CD14-positive monocyte (primary cell): ENCODE measurements at regions not wholly inside any gene's neighbourhood (a gene's known extent, or its start where the extent isn't known, plus 50 kb on each side); places are given as distances from the start of the nearest gene placed in this dataset.
A peak's percentile ranks its signal among the peaks of the same experiment; 100 is the strongest.

Experiments
- DNase-seq, 3 donors: peaks; one replicate each; pipeline ENCODE4 v3.0.0-alpha.2; 2011 to 2022
- H2AFZ ChIP-seq: 2 replicates; pipeline ENCODE4 v1.6.0; 2012; ENCODE audit warnings: mild to moderate bottlenecking, low read depth, low read length, inconsistent platforms; ENCODE audit not compliant: insufficient read depth, poor library complexity, severe bottlenecking
- H3K27ac ChIP-seq, 2 donors: 1 replicate in 1 of 2; 2 replicates in 1 of 2; pipeline ENCODE4 v1.5.1; 2012 to 2013; ENCODE audit warnings: low read length in 2 of 2, control low read depth in 1 of 2, inconsistent platforms in 1 of 2, low read depth in 1 of 2, mild to moderate bottlenecking in 1 of 2
- H3K27me3 ChIP-seq, 2 donors: one replicate each; pipeline versions ENCODE4 v1.6.0 to v1.6.1; 2011 to 2013; ENCODE audit warnings: low read length in 2 of 2; ENCODE audit not compliant: control insufficient read depth in 2 of 2, insufficient read depth in 2 of 2
- H3K36me3 ChIP-seq, 2 donors: replicated peaks in 1 of 2; 1 replicate in 1 of 2; 2 replicates in 1 of 2; pipeline versions ENCODE4 v1.5.1 to v1.6.1; 2012 to 2013; ENCODE audit warnings: low read length in 2 of 2, control low read depth in 1 of 2, inconsistent platforms in 1 of 2, mild to moderate bottlenecking in 1 of 2; ENCODE audit not compliant: insufficient read depth in 2 of 2, control insufficient read depth in 1 of 2
- H3K4me1 ChIP-seq, 2 donors: 1 replicate in 1 of 2; 2 replicates in 1 of 2; pipeline versions ENCODE4 v1.5.1 to v1.6.1; 2012 to 2013; ENCODE audit warnings: low read length in 2 of 2, control low read depth in 1 of 2, inconsistent platforms in 1 of 2, mild to moderate bottlenecking in 1 of 2, moderate library complexity in 1 of 2; ENCODE audit not compliant: insufficient read depth in 2 of 2, control insufficient read depth in 1 of 2
- H3K4me2 ChIP-seq: replicated peaks from 2 replicates; pipeline ENCODE3; 2012; ENCODE audit warnings: low read length, moderate library complexity, mild to moderate bottlenecking; ENCODE audit not compliant: poor library complexity, severe bottlenecking; ENCODE audit errors: extremely low read depth
- H3K4me3 ChIP-seq, 3 experiments: fragments of 200-600 bp in 1 of 3; sonication (generic) in 1 of 3; replicated peaks in 1 of 3; 1 replicate in 2 of 3; 2 replicates in 1 of 3; pipeline ENCODE4 v1.5.1; 2011 to 2013; ENCODE audit warnings: low read length in 3 of 3, mild to moderate bottlenecking in 3 of 3, control low read depth in 2 of 3, low read depth in 2 of 3, inconsistent platforms in 1 of 3, moderate library complexity in 1 of 3
- H3K79me2 ChIP-seq: 2 replicates; pipeline ENCODE4 v1.6.0; 2012; ENCODE audit warnings: mild to moderate bottlenecking, control low read depth, inconsistent platforms, low read length, moderate library complexity; ENCODE audit not compliant: insufficient read depth
- H3K9ac ChIP-seq: 2 replicates; pipeline ENCODE4 v1.6.0; 2017; ENCODE audit warnings: low read length, mild to moderate bottlenecking; ENCODE audit not compliant: insufficient read depth, poor library complexity, severe bottlenecking
- H3K9me3 ChIP-seq, 2 donors: replicated peaks in 1 of 2; 1 replicate in 1 of 2; 2 replicates in 1 of 2; pipeline versions ENCODE4 v1.5.1 to v1.6.1; 2012 to 2013; ENCODE audit warnings: low read length in 2 of 2, control low read depth in 1 of 2; ENCODE audit not compliant: control insufficient read depth in 1 of 2, insufficient read depth in 1 of 2
- H4K20me1 ChIP-seq: 2 replicates; pipeline ENCODE4 v1.6.0; 2012; ENCODE audit warnings: mild to moderate bottlenecking, low read length, control low read depth, moderate library complexity; ENCODE audit not compliant: insufficient read depth
- H3K27ac Mint-ChIP-seq, 7 donors: one replicate each; pipeline ENCODE4 v1.8.0; 2020; ENCODE audit warnings: mild to moderate bottlenecking in 7 of 7, mixed read lengths in 7 of 7, moderate library complexity in 6 of 7, inconsistent platforms in 2 of 7
- H3K27me3 Mint-ChIP-seq, 3 donors: one replicate each; pipeline ENCODE4 v1.8.0; 2021 to 2022; ENCODE audit warnings: low read depth in 3 of 3, mild to moderate bottlenecking in 3 of 3, mixed read lengths in 3 of 3, moderate library complexity in 3 of 3, inconsistent platforms in 1 of 3
- H3K36me3 Mint-ChIP-seq, 2 donors: one replicate each; pipeline ENCODE4 v1.8.0; 2020; ENCODE audit warnings: mixed read lengths in 2 of 2, inconsistent platforms in 1 of 2, mild to moderate bottlenecking in 1 of 2
- H3K4me1 Mint-ChIP-seq: one replicate; pipeline ENCODE4 v1.8.0; 2020; ENCODE audit warnings: mild to moderate bottlenecking, mixed read lengths
- H3K4me3 Mint-ChIP-seq, 2 donors: one replicate each; pipeline ENCODE4 v1.8.0; 2020; ENCODE audit warnings: mild to moderate bottlenecking in 2 of 2, mixed read lengths in 2 of 2, moderate library complexity in 1 of 2
- H3K9me3 Mint-ChIP-seq, 7 donors: one replicate each; pipeline ENCODE4 v1.8.0; 2020 to 2022; ENCODE audit warnings: mixed read lengths in 7 of 7, mild to moderate bottlenecking in 6 of 7, moderate library complexity in 6 of 7, inconsistent platforms in 2 of 7
- WGBS: methylation state at CpG from one replicate; pipeline ENCODE4 v1.1.5; 2013; ENCODE audit warnings: missing lambda C conversion rate; ENCODE audit not compliant: insufficient coverage; 5-methylcytosine and 5-hydroxymethylcytosine counted together
- intact Hi-C, 2 donors: fragments of 100-400 bp; cut with micrococcal nuclease; formaldehyde crosslinking; loops; one replicate each; pipeline versions ENCODE4 v1.15.0 to v1.15.1; 2023
- TF ChIP-seq, protein P1 (sequence below): fragments of 200-600 bp; IDR thresholded peaks from one replicate; pipeline ENCODE4 v1.8.0; 2022; ENCODE audit warnings: antibody characterized with exemption, mild to moderate bottlenecking

DNA sequence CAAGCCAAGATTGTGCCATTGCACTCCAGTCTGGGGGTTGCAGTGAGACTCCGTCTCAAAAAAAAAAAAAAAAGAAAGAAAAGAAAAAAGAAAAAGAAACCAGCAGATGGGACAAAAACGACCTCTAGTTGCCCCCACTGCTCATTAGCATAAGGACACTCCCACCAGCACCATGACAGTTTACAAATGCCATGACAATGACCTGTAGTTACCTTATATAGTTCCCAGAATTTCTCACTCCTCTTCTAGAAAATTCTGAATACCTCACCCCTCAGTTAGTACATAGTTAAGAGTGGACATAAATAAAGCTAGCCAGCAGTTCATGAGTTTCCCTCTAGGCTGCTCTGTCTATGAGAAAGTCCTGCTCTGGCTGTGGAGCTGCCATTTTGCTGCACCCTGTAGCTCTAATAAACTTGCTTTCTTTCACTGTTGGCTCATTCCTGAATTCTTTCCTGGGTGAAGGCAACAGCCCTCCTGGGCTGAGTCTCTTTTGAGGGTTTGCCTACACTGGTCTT is 276.8 kb upstream of the AKR1E2 start:
- no CpG with 5 or more reads among the region's 2 CpGs for WGBS
- H3K9me3 Mint-ChIP-seq, result peaks cover 0 to 5% (median 2%) of the 10 kb centered on the region in 7 donors
- Histone ChIP-seq H3K27ac (no peak overlapping the region), H3K4me2 (no peak overlapping the region), H3K4me1 (no peaks in the 10 kb centered on the region), H3K79me2 (no peaks in the 10 kb centered on the region), H3K36me3 (no peaks in the 10 kb centered on the region), H3K9ac (no peak overlapping the region), H3K27me3 (no peaks in the 10 kb centered on the region), H2AFZ (no peak overlapping the region), H4K20me1 (no peaks in the 10 kb centered on the region), H3K9me3 (no peaks in the 10 kb centered on the region), H3K4me3 (no peak overlapping the region)
- H3K27me3 Mint-ChIP-seq, result peaks cover 0 to 5% (median 0%) of the 10 kb centered on the region in 3 donors
- intact Hi-C loops, result no loop called here
- H3K4me3 Mint-ChIP-seq, result no peak overlapping the region
- no peak for DNase-seq
- no peaks in the 10 kb centered on the region for H3K36me3 Mint-ChIP-seq
- TF ChIP-seq, protein P1, sequence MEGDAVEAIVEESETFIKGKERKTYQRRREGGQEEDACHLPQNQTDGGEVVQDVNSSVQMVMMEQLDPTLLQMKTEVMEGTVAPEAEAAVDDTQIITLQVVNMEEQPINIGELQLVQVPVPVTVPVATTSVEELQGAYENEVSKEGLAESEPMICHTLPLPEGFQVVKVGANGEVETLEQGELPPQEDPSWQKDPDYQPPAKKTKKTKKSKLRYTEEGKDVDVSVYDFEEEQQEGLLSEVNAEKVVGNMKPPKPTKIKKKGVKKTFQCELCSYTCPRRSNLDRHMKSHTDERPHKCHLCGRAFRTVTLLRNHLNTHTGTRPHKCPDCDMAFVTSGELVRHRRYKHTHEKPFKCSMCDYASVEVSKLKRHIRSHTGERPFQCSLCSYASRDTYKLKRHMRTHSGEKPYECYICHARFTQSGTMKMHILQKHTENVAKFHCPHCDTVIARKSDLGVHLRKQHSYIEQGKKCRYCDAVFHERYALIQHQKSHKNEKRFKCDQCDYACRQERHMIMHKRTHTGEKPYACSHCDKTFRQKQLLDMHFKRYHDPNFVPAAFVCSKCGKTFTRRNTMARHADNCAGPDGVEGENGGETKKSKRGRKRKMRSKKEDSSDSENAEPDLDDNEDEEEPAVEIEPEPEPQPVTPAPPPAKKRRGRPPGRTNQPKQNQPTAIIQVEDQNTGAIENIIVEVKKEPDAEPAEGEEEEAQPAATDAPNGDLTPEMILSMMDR, result no peak
- peaks cover 8% of the 10 kb centered on the region for H3K4me1 Mint-ChIP-seq
- peak overlapping the region in 1 of 7 donors; percentile 21 for H3K27ac Mint-ChIP-seq

DNA sequence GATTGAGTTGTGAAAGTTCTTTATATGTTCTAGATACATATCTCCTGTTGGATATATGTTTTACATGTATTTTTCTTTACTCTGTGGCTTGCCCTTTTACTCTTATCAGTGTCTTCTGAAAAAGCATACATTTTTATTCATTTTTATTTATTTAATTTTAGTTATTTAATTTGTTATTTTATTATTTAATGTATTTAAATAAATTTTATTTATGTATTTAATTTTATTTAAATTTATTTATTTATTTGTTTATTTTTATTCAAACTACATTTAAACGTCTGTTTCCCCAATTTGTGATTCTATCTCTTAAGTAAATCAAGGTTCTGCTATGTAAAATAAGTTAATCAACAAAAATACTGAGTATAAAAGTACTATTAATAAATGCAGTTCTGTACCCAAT is 279.1 kb upstream of the AKR1E2 start:
- H3K36me3 Mint-ChIP-seq, result no peaks in the 10 kb centered on the region
- Histone ChIP-seq H3K9ac (no peak overlapping the region), H3K9me3 (no peaks in the 10 kb centered on the region), H2AFZ (no peak overlapping the region), H3K4me2 (no peak overlapping the region), H3K4me1 (peaks cover 5 to 6% of the 10 kb centered on the region in 2 donors), H3K4me3 (no peak overlapping the region), H3K27ac (no peak overlapping the region), H3K36me3 (no peaks in the 10 kb centered on the region), H3K27me3 (no peaks in the 10 kb centered on the region), H3K79me2 (no peaks in the 10 kb centered on the region), H4K20me1 (no peaks in the 10 kb centered on the region)
- intact Hi-C loops, result no loop called here
- TF ChIP-seq, protein P1, result no peak
- H3K27ac Mint-ChIP-seq, result no peak overlapping the region
- WGBS, result no CpG with 5 or more reads among the region's 1 CpG
- peaks cover 0 to 2% (median 0%) of the 10 kb centered on the region in 3 donors for H3K27me3 Mint-ChIP-seq
- DNase-seq, result no peak
- peaks cover 12% of the 10 kb centered on the region for H3K4me1 Mint-ChIP-seq
- H3K9me3 Mint-ChIP-seq, result peaks cover 0 to 5% (median 2%) of the 10 kb centered on the region in 7 donors
- H3K4me3 Mint-ChIP-seq, result no peak overlapping the region
